Mesendoderm (in vitro differentiated cells): ENCODE measurements at regions not wholly inside any gene's neighbourhood (a gene's known extent, or its start where the extent isn't known, plus 50 kb on each side); places are given as distances from the start of the nearest gene placed in this dataset.
A peak's percentile ranks its signal among the peaks of the same experiment; 100 is the strongest.
"Not testable (repeated sequence)": the region's sequence is repeated elsewhere in the genome, so short reads cannot be mapped to it uniquely, and the experiment has no call there.

ENCODE experiments used
- DNase-seq: peaks from one replicate; pipeline ENCODE4 v3.0.0; 2013
- H2AK5ac ChIP-seq: 2 replicates; pipeline ENCODE4 v1.6.1; 2013; ENCODE audit warnings: low read length, inconsistent platforms
- H2BK120ac ChIP-seq: 2 replicates; pipeline ENCODE4 v1.6.1; 2013; ENCODE audit warnings: low read depth, mild to moderate bottlenecking, low read length, moderate library complexity, mixed read lengths
- H2BK15ac ChIP-seq: replicated peaks from 2 replicates; pipeline ENCODE4 v1.6.1; 2013; ENCODE audit warnings: low read depth, mild to moderate bottlenecking, moderate library complexity
- H2BK5ac ChIP-seq: 2 replicates; pipeline ENCODE4 v1.6.1; 2013; ENCODE audit warnings: low read length, inconsistent platforms
- H3K18ac ChIP-seq: 2 replicates; pipeline ENCODE4 v1.6.1; 2013; ENCODE audit warnings: mild to moderate bottlenecking, low read length, mixed read lengths
- H3K23ac ChIP-seq: one replicate; pipeline ENCODE4 v1.6.1; 2013; ENCODE audit warnings: low read length
- H3K27ac ChIP-seq: 2 replicates; pipeline ENCODE4 v1.5.1; 2013; ENCODE audit warnings: low read depth, mild to moderate bottlenecking, inconsistent platforms, low read length, moderate library complexity
- H3K27me3 ChIP-seq: 2 replicates; pipeline ENCODE4 v1.6.1; 2013; ENCODE audit warnings: low read length, control low read depth, mild to moderate bottlenecking, inconsistent platforms; ENCODE audit not compliant: insufficient read depth, poor library complexity
- H3K36me3 ChIP-seq: 2 replicates; pipeline ENCODE4 v1.6.1; 2013; ENCODE audit warnings: low read length, inconsistent platforms; ENCODE audit not compliant: control insufficient read depth, insufficient read depth
- H3K4ac ChIP-seq: one replicate; pipeline ENCODE4 v1.6.1; 2013; ENCODE audit warnings: low read depth, mild to moderate bottlenecking, low read length, moderate library complexity
- H3K4me1 ChIP-seq: 2 replicates; pipeline ENCODE4 v1.6.1; 2013; ENCODE audit warnings: low read depth, low read length, inconsistent platforms; ENCODE audit not compliant: control insufficient read depth
- H3K4me2 ChIP-seq: 2 replicates; pipeline ENCODE4 v1.6.1; 2013; ENCODE audit warnings: low read length
- H3K4me3 ChIP-seq: 2 replicates; pipeline ENCODE4 v1.5.1; 2013; ENCODE audit warnings: mild to moderate bottlenecking, low read length
- H3K56ac ChIP-seq: one replicate; pipeline ENCODE4 v1.6.1; 2013; ENCODE audit warnings: low read length
- H3K79me1 ChIP-seq: 2 replicates; pipeline ENCODE4 v1.6.1; 2013; ENCODE audit warnings: low read length, inconsistent platforms
- H3K79me2 ChIP-seq: 2 replicates; pipeline ENCODE4 v1.6.1; 2013; ENCODE audit warnings: mild to moderate bottlenecking, low read length; ENCODE audit not compliant: control insufficient read depth, insufficient read depth
- H3K9ac ChIP-seq: 2 replicates; pipeline ENCODE4 v1.6.1; 2013; ENCODE audit warnings: low read length, inconsistent platforms
- H4K5ac ChIP-seq: one replicate; pipeline ENCODE4 v1.6.1; 2013; ENCODE audit warnings: low read length
- H4K8ac ChIP-seq: one replicate; pipeline ENCODE4 v1.6.1; 2013; ENCODE audit warnings: low read depth, mild to moderate bottlenecking, control low read depth, low read length, moderate library complexity
- WGBS: extraction: QIAGEN DNeasy Blood & Tissue Kit; methylation state at CpG from one replicate; pipeline ENCODE4 v1.1.7; 2013; ENCODE audit warnings: low lambda C conversion rate, missing lambda C conversion rate; ENCODE audit not compliant: insufficient coverage; ENCODE audit errors: extremely low coverage; 5-methylcytosine and 5-hydroxymethylcytosine counted together

DNA sequence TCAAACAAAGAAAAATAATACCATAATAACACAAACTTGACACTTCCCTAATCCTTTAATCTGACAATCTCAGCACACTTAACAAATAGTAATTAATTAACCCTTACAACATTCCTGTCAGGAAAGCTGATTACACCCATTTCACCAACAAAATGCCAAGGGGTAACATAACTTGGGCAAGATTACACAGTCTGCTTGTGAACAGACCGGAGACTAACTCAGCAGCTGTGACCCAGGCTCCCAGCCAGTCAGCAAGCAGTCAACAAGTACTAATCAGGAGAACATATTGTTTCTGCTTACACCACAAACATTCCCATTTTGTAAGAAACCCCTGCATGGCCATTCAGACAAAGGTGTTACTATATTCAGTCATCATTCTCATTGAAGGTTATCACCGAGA is 592.5 kb upstream of the FLRT2 start:
- no peak overlapping the region for H4K5ac ChIP-seq
- no peaks in the 10 kb centered on the region for H3K36me3 ChIP-seq
- no peaks in the 10 kb centered on the region for H3K27me3 ChIP-seq
- no peak overlapping the region for H3K4me2 ChIP-seq
- no peak overlapping the region for H3K9ac ChIP-seq
- H3K56ac ChIP-seq: no peak overlapping the region
- H2BK15ac ChIP-seq: no peak overlapping the region
- H2BK120ac ChIP-seq: no peak overlapping the region
- no peaks in the 10 kb centered on the region for H3K79me2 ChIP-seq
- no peak overlapping the region for H3K23ac ChIP-seq
- H2AK5ac ChIP-seq: no peak overlapping the region
- H4K8ac ChIP-seq: no peak overlapping the region
- no peak overlapping the region for H3K4me3 ChIP-seq
- no peak overlapping the region for H3K18ac ChIP-seq
- H2BK5ac ChIP-seq: no peak overlapping the region
- peak; percentile 5 for DNase-seq
- no peaks in the 10 kb centered on the region for H3K79me1 ChIP-seq
- no peaks in the 10 kb centered on the region for H3K4me1 ChIP-seq
- no peak overlapping the region for H3K27ac ChIP-seq
- H3K4ac ChIP-seq: no peak overlapping the region
- WGBS: no CpG with 5 or more reads among the region's 2 CpGs

DNA sequence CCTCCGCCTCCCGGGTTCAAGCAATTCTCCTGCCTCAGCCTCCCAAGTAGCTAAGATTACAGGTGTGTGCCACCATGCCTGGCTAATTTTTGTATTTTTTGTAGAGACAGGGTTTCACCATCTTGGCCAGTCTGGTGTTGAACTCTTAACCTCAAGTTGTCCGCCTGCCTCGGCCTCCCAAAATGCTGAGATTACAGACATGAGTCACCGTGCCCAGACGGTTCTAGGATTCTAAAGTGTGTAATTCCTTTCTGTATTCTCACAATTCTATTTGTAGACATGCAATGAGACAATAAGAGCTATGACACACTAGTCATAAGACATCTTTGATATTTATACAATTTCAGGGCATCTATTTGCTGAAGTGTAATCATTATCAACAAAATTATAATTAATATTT is 585.0 kb upstream of the FLRT2 start:
- not testable (repeated sequence) for H3K18ac ChIP-seq, H2BK15ac ChIP-seq, H3K4me1 ChIP-seq, H3K36me3 ChIP-seq, H3K27ac ChIP-seq, H3K4ac ChIP-seq, H2AK5ac ChIP-seq, H4K5ac ChIP-seq, H2BK5ac ChIP-seq, H3K79me1 ChIP-seq, DNase-seq, H2BK120ac ChIP-seq, H3K27me3 ChIP-seq, H3K79me2 ChIP-seq, H3K56ac ChIP-seq, H3K23ac ChIP-seq, H4K8ac ChIP-seq, H3K4me2 ChIP-seq, H3K9ac ChIP-seq, H3K4me3 ChIP-seq
- WGBS: no CpG with 5 or more reads among the region's 6 CpGs

DNA sequence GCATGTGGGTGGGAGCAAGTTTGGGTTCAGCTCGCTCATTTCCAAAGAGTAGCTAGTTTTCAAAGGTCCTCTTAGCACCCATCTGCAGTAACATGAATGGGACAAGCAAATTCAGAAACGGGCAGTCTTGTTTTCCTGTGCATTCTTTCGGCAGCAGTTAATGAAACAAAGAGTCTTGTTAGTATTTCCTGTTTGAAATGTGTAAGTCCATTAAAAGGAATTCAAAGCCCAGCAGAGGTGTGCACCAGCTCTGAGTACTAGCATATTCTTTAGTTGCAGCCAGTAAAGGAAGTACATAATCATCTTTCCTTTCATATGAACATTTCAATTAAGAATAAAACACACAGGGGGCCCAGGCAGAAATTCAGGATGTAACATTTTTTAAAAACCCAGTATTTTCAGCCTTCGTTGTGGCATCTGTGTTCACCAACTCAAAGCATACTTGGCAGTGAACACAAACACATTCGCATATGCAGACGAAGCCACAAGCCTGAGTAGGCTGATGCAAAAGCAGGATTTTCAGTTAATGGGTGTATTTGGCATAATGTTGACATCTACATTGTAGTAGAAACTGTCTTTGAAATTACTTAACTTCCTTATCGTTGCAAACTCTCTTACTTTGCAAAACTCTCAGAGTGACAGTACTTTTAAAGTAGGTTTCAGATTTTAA is 570.0 kb upstream of the FLRT2 start:
- Histone ChIP-seq H3K79me1 (no peaks in the 10 kb centered on the region), H3K36me3 (no peaks in the 10 kb centered on the region), H3K27me3 (no peaks in the 10 kb centered on the region), H3K79me2 (no peaks in the 10 kb centered on the region), H2BK5ac (no peak overlapping the region), H2BK15ac (no peak overlapping the region), H4K8ac (no peak overlapping the region), H3K56ac (no peak overlapping the region), H3K4ac (no peak overlapping the region), H3K23ac (no peak overlapping the region), H2BK120ac (peak overlapping the region; percentile 21), H2AK5ac (no peak overlapping the region), H3K4me2 (no peak overlapping the region), H3K4me1 (no peaks in the 10 kb centered on the region), H3K9ac (no peak overlapping the region), H3K4me3 (no peak overlapping the region), H3K18ac (peak overlapping the region; percentile 75), H3K27ac (no peak overlapping the region), H4K5ac (no peak overlapping the region)
- peak; percentile 17 for DNase-seq
- no CpG with 5 or more reads among the region's 7 CpGs for WGBS

DNA sequence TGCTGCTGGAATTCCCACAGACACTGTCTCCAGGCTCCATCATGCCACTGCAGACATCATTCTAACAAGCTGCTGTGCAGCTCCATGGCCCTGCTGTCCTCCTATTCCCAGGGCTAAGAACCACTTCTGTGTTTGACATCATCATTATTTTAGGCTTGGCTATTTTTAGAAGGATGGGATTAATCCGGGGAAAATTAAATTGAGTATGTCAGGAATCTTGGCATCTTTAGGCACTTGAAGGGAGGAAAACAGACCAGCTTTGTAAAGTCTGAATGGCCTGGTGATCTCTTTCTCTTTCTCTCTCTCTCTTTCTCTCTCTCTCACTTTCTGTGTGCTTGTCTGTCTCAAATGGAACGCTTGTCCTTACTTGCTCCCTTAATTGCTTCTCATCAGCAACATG is 568.3 kb upstream of the FLRT2 start:
- Histone ChIP-seq H3K27ac (no peak overlapping the region), H2BK5ac (no peak overlapping the region), H3K4me3 (no peak overlapping the region), H3K79me1 (no peaks in the 10 kb centered on the region), H3K36me3 (no peaks in the 10 kb centered on the region), H3K4ac (no peak overlapping the region), H4K8ac (no peak overlapping the region), H2BK120ac (no peak overlapping the region), H2BK15ac (no peak overlapping the region), H3K23ac (no peak overlapping the region), H3K9ac (no peak overlapping the region), H3K18ac (no peak overlapping the region), H3K27me3 (no peaks in the 10 kb centered on the region), H3K4me2 (no peak overlapping the region), H3K4me1 (no peaks in the 10 kb centered on the region), H4K5ac (no peak overlapping the region), H3K79me2 (no peaks in the 10 kb centered on the region), H3K56ac (no peak overlapping the region), H2AK5ac (no peak overlapping the region)
- no CpG with 5 or more reads among the region's 2 CpGs for WGBS
- DNase-seq: no peak

DNA sequence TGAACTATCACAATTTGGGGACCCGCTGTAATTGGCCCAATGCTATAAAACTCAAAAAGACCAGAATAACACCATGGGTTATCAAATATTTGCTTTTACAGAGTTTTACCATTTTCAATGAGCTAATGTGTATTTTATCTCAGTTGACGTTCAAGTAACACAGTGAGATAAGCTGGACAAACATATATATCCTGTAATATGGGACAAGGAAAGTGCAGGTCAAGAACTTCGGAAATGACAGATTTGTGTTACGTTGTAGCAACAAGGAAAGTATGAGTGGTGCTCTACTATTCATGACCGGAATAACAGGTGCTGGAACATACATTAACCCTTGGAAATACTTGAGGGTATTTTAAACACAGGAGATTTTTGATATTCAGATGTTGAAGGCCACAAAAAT is 566.4 kb upstream of the FLRT2 start:
- Histone ChIP-seq H3K36me3 (no peaks in the 10 kb centered on the region), H2BK5ac (no peak overlapping the region), H3K79me2 (no peaks in the 10 kb centered on the region), H4K5ac (no peak overlapping the region), H3K4me2 (no peak overlapping the region), H3K4me1 (no peaks in the 10 kb centered on the region), H3K4me3 (no peak overlapping the region), H3K23ac (no peak overlapping the region), H2BK15ac (no peak overlapping the region), H3K56ac (no peak overlapping the region), H2AK5ac (no peak overlapping the region), H3K27me3 (no peaks in the 10 kb centered on the region), H3K9ac (no peak overlapping the region), H4K8ac (no peak overlapping the region), H3K18ac (no peak overlapping the region), H3K27ac (no peak overlapping the region), H2BK120ac (no peak overlapping the region), H3K4ac (no peak overlapping the region), H3K79me1 (no peaks in the 10 kb centered on the region)
- no peak for DNase-seq
- no CpG with 5 or more reads among the region's 5 CpGs for WGBS

DNA sequence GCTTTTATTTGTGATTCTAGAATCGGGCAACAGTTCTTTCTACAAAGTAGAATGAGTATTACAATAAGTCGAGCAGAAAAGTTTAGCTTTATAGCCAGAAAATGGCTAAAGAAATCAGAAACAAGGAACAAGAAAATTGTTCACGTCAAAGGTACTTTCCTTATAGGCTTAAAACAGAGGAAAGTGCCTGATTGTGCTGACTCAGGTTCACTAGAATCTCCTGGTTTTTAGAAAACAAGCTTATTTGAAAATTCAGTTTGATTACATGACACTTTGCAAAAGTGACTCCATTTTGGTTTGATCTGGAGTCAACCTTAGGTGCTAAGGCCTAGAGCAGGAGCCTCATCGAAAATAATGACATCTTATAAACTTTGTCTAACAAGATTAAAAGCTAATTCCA is 564.7 kb upstream of the FLRT2 start:
- Histone ChIP-seq H3K4me2 (no peak overlapping the region), H3K27ac (no peak overlapping the region), H3K27me3 (no peaks in the 10 kb centered on the region), H3K56ac (no peak overlapping the region), H3K4me1 (no peaks in the 10 kb centered on the region), H3K4ac (no peak overlapping the region), H3K4me3 (no peak overlapping the region), H3K36me3 (no peaks in the 10 kb centered on the region), H3K18ac (no peak overlapping the region), H4K8ac (no peak overlapping the region), H2BK5ac (no peak overlapping the region), H3K9ac (no peak overlapping the region), H2BK120ac (no peak overlapping the region), H2BK15ac (no peak overlapping the region), H4K5ac (no peak overlapping the region), H3K79me1 (no peaks in the 10 kb centered on the region), H2AK5ac (no peak overlapping the region), H3K23ac (no peak overlapping the region), H3K79me2 (no peaks in the 10 kb centered on the region)
- no peak for DNase-seq
- WGBS: no CpG with 5 or more reads among the region's 4 CpGs
